ENCODE measurements at regions not wholly inside any gene's neighbourhood (a gene's known extent, or its start where the extent isn't known, plus 50 kb on each side); places are given as distances from the start of the nearest gene placed in this dataset.

DNA sequence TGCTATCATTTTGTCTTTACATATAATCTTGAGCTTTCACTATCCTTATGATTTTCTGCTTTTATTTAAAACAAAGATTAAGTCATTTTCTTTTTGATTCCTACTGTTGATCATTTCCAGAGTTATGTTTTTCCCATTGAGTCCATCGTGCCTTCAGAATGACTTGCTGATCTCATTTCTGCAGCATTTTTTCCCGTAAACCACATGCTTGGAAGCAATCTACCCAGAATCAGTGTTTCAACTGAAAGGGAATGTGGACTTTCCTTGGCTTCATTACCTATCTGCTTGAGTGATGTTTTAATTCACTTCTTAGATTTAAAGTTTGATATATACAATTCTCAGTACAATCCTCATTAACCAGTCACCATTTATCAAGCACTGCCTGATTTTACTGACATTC lies 192.4 kb upstream of the FSTL5 start:
- TF ChIP-seq, protein P1, sequence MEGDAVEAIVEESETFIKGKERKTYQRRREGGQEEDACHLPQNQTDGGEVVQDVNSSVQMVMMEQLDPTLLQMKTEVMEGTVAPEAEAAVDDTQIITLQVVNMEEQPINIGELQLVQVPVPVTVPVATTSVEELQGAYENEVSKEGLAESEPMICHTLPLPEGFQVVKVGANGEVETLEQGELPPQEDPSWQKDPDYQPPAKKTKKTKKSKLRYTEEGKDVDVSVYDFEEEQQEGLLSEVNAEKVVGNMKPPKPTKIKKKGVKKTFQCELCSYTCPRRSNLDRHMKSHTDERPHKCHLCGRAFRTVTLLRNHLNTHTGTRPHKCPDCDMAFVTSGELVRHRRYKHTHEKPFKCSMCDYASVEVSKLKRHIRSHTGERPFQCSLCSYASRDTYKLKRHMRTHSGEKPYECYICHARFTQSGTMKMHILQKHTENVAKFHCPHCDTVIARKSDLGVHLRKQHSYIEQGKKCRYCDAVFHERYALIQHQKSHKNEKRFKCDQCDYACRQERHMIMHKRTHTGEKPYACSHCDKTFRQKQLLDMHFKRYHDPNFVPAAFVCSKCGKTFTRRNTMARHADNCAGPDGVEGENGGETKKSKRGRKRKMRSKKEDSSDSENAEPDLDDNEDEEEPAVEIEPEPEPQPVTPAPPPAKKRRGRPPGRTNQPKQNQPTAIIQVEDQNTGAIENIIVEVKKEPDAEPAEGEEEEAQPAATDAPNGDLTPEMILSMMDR (IDR thresholded peaks at IDR 0.05; ENCODE audit: low read depth, low read length): no peak
- TF ChIP-seq EZH2phosphoT487 (IDR thresholded peaks at IDR 0.05; ENCODE audit: low read depth): no peak
